Urothelium cell line (cell line): ENCODE measurements at regions not wholly inside any gene's neighbourhood (a gene's known extent, or its start where the extent isn't known, plus 50 kb on each side); places are given as distances from the start of the nearest gene placed in this dataset.

Experiments used
- DNase-seq: peaks from one replicate; pipeline ENCODE4 v3.0.0; 2011; ENCODE audit warnings: low spot score, mixed read lengths
- FAIRE-seq: peaks from 2 replicates; lab custom pipeline; 2011; peaks lifted over from hg19 to GRCh38; lab: Jason Lieb, UNC

DNA sequence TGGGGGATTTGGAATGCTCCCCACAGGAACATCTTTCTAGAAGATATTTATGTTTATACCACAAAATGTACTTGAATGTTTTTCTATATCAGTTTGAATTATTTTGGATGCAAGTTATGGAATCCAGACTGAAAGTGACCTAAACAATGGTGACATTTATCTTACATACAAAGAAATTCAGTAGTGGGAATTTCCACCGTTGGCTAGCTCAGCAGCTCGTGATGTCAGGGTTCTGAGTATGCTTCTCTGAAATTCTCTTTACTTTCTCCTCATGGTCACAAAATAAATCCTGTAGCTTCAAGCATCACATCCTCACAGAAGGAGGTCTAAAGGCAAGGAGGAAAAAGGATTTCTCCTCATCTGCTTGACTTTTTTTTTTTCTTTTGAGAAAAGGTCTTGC, 105.3 kb downstream of the AKAIN1 start:
- DNase-seq (no peak), FAIRE-seq (no peak)

DNA sequence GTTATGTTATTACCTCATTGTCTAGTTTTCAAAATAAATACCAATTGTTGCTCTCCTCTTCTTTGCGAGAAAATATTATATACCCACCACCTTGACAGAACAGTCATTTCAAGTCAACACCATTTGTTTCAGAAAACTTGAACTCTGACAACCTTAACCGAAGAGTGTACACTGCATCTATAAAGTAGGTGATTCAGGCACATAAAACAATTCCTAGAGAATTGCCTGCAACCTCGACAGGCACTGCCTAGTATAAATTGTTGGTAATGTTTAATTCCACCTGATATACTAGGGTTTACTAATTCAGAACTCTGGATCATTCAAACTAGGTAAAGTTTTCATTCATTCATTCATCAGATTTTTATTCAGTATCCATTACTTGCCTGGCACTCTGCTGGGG, 121.8 kb downstream of the AKAIN1 start:
- no peak for FAIRE-seq
- DNase-seq: no peak

- FAIRE-seq (peak; percentile 32), DNase-seq (peak; percentile 59)
Observed at GRCh38 chr18:5073026-5073944, 123.8 kb downstream of the AKAIN1 start.

GRCh38 chr18:5068851-5069250, 128.2 kb downstream of the AKAIN1 start:
- FAIRE-seq: no peak
- no peak for DNase-seq

GRCh38 chr18:5066380-5066977, 130.6 kb downstream of the AKAIN1 start:
- DNase-seq (no peak), FAIRE-seq (no peak)

- FAIRE-seq (no peak), DNase-seq (no peak)
Observed at GRCh38 chr18:5065615-5066014, 131.4 kb downstream of the AKAIN1 start.

- DNase-seq (no peak), FAIRE-seq (no peak)
Observed at GRCh38 chr18:5064841-5065370, 132.2 kb downstream of the AKAIN1 start.

DNA sequence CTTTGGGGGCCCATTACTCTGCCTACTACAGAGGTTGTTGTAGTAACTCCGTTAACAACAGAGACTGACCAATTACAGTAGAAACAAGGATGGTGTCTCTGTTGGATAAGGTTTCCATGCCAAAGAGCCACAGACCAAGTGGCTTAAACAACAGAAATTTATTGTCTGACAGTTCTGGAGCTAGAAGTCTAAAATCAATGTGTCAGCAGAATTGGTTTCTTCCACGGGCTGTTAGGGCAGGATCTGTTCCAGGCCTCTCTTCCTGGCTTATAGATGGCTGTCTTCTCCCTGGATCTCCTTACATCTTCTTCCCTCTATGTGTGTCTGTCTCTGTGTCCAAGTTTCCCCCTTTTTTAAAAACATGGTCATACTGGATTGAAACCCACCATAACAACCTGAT, 135.3 kb downstream of the AKAIN1 start:
- FAIRE-seq (no peak), DNase-seq (no peak)

- DNase-seq: no peak
- FAIRE-seq: no peak
Observed at GRCh38 chr18:5060543-5060942, 136.5 kb downstream of the AKAIN1 start.

GRCh38 chr18:5059696-5060032, 137.4 kb downstream of the AKAIN1 start:
- DNase-seq (no peak), FAIRE-seq (no peak)

- DNase-seq (peak; percentile 32), FAIRE-seq (peak; percentile 58)
Observed at GRCh38 chr18:5058768-5059695, 138.0 kb downstream of the AKAIN1 start.

- DNase-seq (peak; percentile 86), FAIRE-seq (no peak)
Observed at GRCh38 chr18:5057386-5058348, 139.4 kb downstream of the AKAIN1 start.

GRCh38 chr18:5052491-5052890, 144.6 kb downstream of the AKAIN1 start:
- FAIRE-seq (peak; percentile 69), DNase-seq (no peak)

DNA sequence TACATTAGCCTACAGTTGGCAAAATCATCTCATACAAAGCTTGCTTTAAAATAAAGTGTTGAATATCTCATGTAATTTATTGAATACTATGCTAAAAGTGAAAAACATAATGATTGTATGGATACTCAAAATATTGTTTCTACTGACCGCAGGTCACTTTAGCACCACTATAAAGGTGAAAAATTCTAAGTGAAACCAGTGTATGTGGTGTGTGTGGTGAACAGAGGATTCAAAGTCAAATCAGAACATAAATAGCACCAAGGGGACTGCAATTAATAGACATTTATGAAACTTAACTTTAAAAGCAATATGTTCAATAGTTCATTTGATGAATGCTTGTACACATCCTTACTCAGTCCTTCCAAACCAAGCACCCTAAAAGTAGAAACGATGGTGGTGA, 145.8 kb downstream of the AKAIN1 start:
- FAIRE-seq (no peak), DNase-seq (no peak)

DNA sequence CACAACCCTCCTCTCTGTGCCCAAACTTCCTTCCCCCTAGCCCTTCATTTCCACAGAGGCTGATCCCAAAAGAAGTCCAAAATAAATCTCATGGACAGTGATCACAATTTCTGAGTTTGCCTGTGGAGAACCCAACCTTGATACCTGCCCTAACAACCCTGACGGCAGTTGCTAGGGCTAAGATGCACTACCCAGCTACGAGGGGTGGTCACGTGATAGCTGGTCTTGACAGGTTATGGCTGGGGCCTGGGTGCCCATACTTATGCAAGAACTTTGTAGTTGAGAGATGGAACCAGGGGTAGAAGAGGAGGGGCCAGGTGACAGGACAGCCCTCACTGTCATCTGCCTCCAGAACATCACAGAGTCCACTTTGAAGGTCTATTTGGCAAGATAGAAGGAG, 147.9 kb downstream of the AKAIN1 start:
- DNase-seq: no peak
- no peak for FAIRE-seq

DNA sequence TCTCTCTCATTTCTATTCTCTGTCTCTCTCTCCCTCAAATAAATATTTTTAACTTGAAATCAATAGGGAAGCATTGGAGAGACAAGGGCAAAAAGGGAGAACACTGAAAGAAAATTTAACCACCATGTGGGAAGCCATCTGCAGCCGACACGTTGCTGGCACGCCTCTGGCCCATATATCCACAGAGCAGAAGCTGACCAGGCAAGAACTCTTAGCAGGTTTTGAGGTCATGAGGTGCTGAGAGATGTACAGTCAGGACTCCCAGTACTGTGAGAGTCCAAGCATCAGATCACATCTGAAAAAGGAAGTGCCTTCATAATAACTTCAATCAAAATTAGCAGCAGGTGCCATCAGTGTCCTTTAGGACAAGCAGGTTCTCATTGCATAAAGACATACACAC, 156.6 kb downstream of the AKAIN1 start:
- FAIRE-seq: no peak

DNA sequence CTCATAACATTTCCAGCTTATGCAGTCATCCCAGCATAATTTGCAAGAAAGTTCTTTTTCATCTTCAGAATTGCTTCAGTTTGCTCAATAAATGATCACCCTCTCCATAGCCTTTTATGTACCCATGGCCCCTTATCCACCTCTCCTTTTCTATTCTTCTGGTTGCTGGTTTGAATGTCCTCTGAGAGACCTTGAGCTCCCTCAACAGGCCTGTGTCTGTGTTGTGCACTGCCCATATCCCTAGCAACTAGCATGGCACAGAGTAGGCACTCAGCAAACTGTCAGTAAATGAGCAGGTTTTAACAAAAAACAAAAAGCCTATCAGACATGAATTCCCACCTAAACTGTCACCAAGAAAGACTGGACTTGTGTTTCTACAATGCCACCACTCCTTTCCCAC, 160.5 kb downstream of the AKAIN1 start:
- DNase-seq: no peak
- FAIRE-seq: no peak

More for the DNA sequence above, 156.6 kb downstream of the AKAIN1 start:
- no peak for DNase-seq

- DNase-seq: no peak
- FAIRE-seq: no peak
Observed at GRCh38 chr18:5031216-5031615, 165.8 kb downstream of the AKAIN1 start.

DNA sequence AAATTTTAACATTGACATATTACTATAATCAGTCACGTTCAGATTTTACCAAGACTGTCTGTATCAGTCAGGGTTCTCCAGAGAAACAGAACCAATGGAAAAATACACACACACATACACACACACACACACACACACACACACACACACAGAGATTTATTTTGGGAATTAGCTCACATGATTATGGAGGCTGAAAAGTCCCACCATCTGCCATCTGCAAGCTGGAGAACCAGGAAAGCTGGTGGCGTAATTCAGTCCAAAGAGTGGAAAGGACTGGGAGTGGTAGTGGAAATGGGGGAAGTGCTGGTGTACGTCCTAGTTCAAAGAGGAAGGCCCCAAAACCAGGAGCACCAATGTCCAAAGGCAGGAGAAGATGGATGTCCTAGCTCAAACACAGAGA, 166.4 kb downstream of the AKAIN1 start:
- no peak for DNase-seq
- no peak for FAIRE-seq

- FAIRE-seq: no peak
- DNase-seq: no peak
Observed at GRCh38 chr18:5029592-5029991, 167.5 kb downstream of the AKAIN1 start.
